Common myeloid progenitor, CD34-positive (primary cell): ENCODE measurements at regions not wholly inside any gene's neighbourhood (a gene's known extent, or its start where the extent isn't known, plus 50 kb on each side); places are given as distances from the start of the nearest gene placed in this dataset.
A peak's percentile ranks its signal among the peaks of the same experiment; 100 is the strongest.
"Not testable (repeated sequence)": the region's sequence is repeated elsewhere in the genome, so short reads cannot be mapped to it uniquely, and the experiment has no call there.

Experiments used
- CTCF ChIA-PET: fragments of 350-600 bp; sonication (Branson Sonifier 250); formaldehyde crosslinking; loops from one replicate; lab custom pipeline; 2021; ENCODE audit warnings: antibody characterized with exemption; lab: Charles Lee
- POLR2A ChIA-PET: fragments of 350-600 bp; sonication (Branson Sonifier 250); formaldehyde crosslinking; loops from one replicate; lab custom pipeline; 2021; ENCODE audit warnings: antibody characterized with exemption; lab: Charles Lee
- DNase-seq, 3 donors: peaks; one replicate each; pipeline versions ENCODE4 v3.0.0 to v3.0.0-alpha.2; 2013
- H3K27ac ChIP-seq, 2 experiments: 1 replicate in 1 of 2; 2 replicates in 1 of 2; pipeline ENCODE4 v1.7.0; 2013; ENCODE audit warnings: inconsistent platforms in 2 of 2, low read length in 2 of 2, mild to moderate bottlenecking in 2 of 2, low read depth in 1 of 2, moderate library complexity in 1 of 2; ENCODE audit not compliant: severe bottlenecking in 2 of 2, insufficient read depth in 1 of 2, poor library complexity in 1 of 2
- H3K27me3 ChIP-seq, 5 experiments: replicated peaks in 2 of 5; 1 replicate in 3 of 5; 2 replicates in 2 of 5; pipeline versions ENCODE4 v1.6.1 to v1.7.0; 2013; ENCODE audit warnings: low read length in 4 of 5, mild to moderate bottlenecking in 2 of 5, moderate library complexity in 2 of 5, inconsistent platforms in 1 of 5; ENCODE audit not compliant: insufficient read depth in 5 of 5, control insufficient read depth in 4 of 5
- H3K36me3 ChIP-seq, 4 experiments: 1 replicate in 2 of 4; 2 replicates in 2 of 4; pipeline versions ENCODE4 v1.6.1 to v1.7.0; 2013; ENCODE audit warnings: low read length in 3 of 4, control low read depth in 1 of 4, mild to moderate bottlenecking in 1 of 4; ENCODE audit not compliant: control insufficient read depth in 4 of 4, insufficient read depth in 4 of 4
- H3K4me1 ChIP-seq, 4 experiments: 1 replicate in 3 of 4; 2 replicates in 1 of 4; pipeline versions ENCODE4 v1.6.1 to v1.7.1; 2013; ENCODE audit warnings: low read length in 3 of 4, mild to moderate bottlenecking in 3 of 4, control low read depth in 1 of 4, inconsistent platforms in 1 of 4, moderate library complexity in 1 of 4; ENCODE audit not compliant: control insufficient read depth in 4 of 4, insufficient read depth in 4 of 4; ENCODE audit errors: control extremely low read depth in 1 of 4
- H3K4me3 ChIP-seq, 7 experiments: 1 replicate in 4 of 7; 2 replicates in 3 of 7; pipeline versions ENCODE4 v1.5.1 to v1.7.0; 2013; ENCODE audit warnings: mild to moderate bottlenecking in 7 of 7, low read length in 6 of 7, moderate library complexity in 6 of 7, inconsistent platforms in 2 of 7, low read depth in 2 of 7, control low read depth in 1 of 7; ENCODE audit not compliant: insufficient read depth in 4 of 7, control insufficient read depth in 1 of 7; ENCODE audit errors: extremely low read depth in 1 of 7
- H3K9me3 ChIP-seq, 5 experiments: 1 replicate in 4 of 5; 2 replicates in 1 of 5; pipeline versions ENCODE4 v1.6.1 to v1.7.1; 2013; ENCODE audit warnings: low read length in 4 of 5, mild to moderate bottlenecking in 2 of 5, inconsistent platforms in 1 of 5, low read depth in 1 of 5, moderate library complexity in 1 of 5; ENCODE audit not compliant: control insufficient read depth in 4 of 5, insufficient read depth in 2 of 5; ENCODE audit errors: control extremely low read depth in 1 of 5
- WGBS: methylation state at CpG from one replicate; pipeline ENCODE4 v1.1.5; 2013; ENCODE audit not compliant: insufficient coverage; 5-methylcytosine and 5-hydroxymethylcytosine counted together

DNA sequence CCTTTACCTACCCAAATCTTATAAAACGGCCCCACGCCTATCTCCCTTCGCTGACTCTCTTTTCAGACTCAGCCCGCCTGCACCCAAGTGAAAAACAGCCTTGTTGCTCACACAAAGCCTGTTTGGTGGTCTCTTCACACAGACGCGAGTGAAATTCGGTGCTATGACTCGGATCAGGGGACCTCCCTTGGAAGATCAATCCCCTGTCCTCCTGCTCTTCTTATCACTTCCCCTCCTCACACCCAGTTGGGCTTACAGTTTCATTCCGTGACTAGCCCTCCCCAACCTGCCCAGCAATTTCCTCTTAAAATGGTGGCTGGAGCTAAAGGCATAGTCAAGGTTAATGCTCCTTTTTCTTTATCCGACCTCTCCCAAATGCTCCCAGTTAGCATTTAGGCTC is 68.5 kb upstream of the ABCB5 start:
- H3K27me3 ChIP-seq, DNase-seq, H3K36me3 ChIP-seq, POLR2A ChIA-PET, CTCF ChIA-PET, H3K4me3 ChIP-seq, H3K9me3 ChIP-seq, H3K27ac ChIP-seq: not testable (repeated sequence)
- H3K4me1 ChIP-seq: peaks cover 3 to 11% (median 7%) of the 10 kb centered on the region in 4 experiments
- WGBS: 98% methylated on average over 10 of the region's 10 CpGs

DNA sequence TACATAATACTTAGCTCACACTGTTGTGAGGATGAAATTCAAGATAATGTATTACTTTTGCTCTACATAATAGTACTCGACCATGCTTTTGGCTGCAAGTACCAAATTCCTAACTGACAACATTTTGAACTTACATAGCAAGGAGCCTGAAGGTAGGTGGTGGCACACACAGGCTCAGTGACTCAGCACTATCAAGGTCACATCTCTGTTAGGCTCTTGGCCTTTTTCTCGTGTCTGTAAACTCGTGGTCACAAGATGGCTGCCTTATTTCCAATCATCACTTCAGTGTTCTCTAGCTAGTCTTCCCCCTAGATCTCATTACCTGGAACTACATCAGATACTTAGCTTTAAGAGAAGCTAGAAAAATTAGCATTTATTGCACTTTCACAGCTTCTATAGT is 61.4 kb upstream of the ABCB5 start:
- Histone ChIP-seq H3K27ac (no peak overlapping the region), H3K4me1 (peaks cover 0 to 10% (median 3%) of the 10 kb centered on the region in 4 experiments), H3K4me3 (no peak overlapping the region), H3K27me3 (no peaks in the 10 kb centered on the region), H3K36me3 (no peaks in the 10 kb centered on the region), H3K9me3 (no peaks in the 10 kb centered on the region)
- ChIA-PET CTCF (no interaction called here), POLR2A (interaction anchor here (0.7 kb wide), 1 partner anchor 813 kb away, joined by 3 read pairs; no protein-coding TSS in a partner anchor)
- DNase-seq: peak in 1 of 3 donors; percentile 8
- WGBS: 100% methylated on average over 2 of the region's 3 CpGs

DNA sequence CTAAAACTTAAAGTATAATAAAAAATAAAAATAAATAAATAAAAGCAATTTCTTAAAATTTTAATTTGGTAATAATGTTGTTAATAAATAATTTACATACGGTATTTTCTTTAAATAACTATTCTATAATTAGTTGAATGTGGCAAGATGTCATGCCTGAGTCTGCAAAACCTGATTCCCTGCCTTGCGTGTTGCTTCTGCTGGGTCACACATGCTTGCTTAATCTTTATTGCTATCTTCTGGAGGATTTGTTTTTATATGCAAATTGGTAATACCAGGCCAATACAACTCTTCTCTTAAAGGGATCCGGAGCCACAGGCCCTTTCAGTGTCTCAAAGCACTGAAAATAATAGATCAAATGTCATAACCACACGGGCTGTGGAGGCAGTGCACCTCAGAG is 59.4 kb upstream of the ABCB5 start:
- WGBS: 93% methylated on average over 2 of the region's 4 CpGs
- no peak for DNase-seq
- H3K36me3 ChIP-seq: no peaks in the 10 kb centered on the region
- H3K27me3 ChIP-seq: no peaks in the 10 kb centered on the region
- H3K9me3 ChIP-seq: no peaks in the 10 kb centered on the region
- peaks cover 0 to 10% (median 3%) of the 10 kb centered on the region in 4 experiments for H3K4me1 ChIP-seq
- CTCF ChIA-PET: interaction anchor here (1.2 kb wide), 1 partner anchor 12 kb away, joined by 3 read pairs; no protein-coding TSS in a partner anchor
- H3K4me3 ChIP-seq: no peak overlapping the region
- no peak overlapping the region for H3K27ac ChIP-seq
- POLR2A ChIA-PET: no interaction called here

DNA sequence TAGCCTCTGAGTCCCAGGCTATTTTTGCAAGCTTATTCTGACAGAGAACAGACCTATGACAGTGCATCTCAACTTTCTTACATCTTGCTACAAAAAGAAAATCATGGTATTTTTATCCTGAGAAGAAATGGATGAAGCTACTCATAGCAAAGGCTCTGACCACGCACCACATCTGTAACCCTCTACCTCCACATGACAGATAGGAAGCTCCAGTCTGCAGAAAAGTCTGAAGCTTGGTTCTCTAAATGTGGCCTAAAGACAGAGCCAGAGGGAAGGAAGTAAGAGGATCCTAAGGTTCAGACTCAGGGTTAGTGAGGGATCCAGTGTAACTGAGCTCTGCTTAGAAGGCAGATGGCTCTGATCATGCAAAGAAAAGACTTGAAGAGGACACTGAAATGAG is 58.4 kb upstream of the ABCB5 start:
- H3K4me1 ChIP-seq: peaks cover 0 to 10% (median 3%) of the 10 kb centered on the region in 4 experiments
- CTCF ChIA-PET: interaction anchor here (0.8 to 1.2 kb wide), 3 partner anchors 13 to 803 kb away, joined by 3 read pairs; no protein-coding TSS in a partner anchor
- H3K27ac ChIP-seq: no peak overlapping the region
- H3K36me3 ChIP-seq: no peaks in the 10 kb centered on the region
- H3K9me3 ChIP-seq: no peaks in the 10 kb centered on the region
- DNase-seq: peak in 2 of 3 donors; percentile 45 to 49
- H3K4me3 ChIP-seq: no peak overlapping the region
- no peaks in the 10 kb centered on the region for H3K27me3 ChIP-seq
- POLR2A ChIA-PET: no interaction called here
- WGBS: no CpG with 5 or more reads among the region's 1 CpG

DNA sequence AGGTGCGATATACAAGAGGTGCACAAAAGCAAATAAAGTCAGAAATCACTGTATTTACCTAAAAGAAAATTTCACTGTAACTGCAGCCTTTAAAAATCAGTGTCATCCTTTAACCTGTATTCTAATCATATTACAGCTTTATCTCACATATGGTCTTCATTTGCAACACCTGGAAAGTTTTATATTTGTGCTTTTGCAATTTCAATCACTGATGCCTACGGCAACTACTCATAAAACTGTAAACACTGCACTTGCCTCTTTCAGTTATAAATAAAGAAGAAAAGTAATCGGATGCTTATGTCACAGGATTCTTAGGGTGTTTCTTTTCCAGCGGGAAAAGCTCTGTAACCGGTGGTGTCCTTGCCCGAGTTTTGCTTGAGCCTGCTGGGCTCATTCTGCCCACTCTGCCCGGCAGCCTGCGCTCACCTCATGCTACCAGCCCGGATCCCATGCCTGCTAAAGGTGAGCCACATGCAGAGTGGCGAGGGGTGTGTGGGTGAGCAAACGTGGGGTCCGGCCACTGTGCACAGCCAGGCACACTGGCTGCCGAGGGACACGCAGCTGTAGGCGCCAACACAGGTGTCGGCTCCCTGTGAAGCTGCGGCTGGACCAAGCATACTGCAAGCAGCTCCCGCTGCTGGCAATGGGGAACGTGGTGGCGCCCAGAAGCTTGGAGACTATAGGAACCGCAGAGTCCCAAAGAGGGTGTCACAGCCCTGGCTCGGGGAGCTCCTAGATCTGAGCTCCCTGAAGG is 56.3 kb upstream of the ABCB5 start:
- DNase-seq: no peak
- WGBS: 99% methylated on average over 20 of the region's 22 CpGs

DNA sequence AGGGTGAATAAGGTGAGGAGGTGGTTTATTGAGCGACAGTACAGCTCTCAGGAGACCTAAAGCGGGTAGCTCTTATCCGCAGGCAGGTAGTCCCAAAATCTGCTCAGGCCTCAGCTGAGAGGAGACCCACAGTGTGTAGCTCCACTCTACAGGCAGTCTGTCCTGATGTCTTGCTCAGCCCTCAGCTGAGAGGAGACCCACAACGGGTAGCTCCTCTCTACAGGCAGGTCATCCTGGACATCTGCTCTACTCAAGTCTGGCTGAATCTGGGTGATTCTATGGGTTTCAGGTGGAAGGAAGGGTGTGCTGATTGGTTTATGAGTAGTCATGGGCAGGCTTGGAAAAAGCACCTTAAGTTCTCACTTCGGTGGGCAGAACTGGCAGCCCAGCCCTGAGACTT is 55.6 kb upstream of the ABCB5 start:
- no peaks in the 10 kb centered on the region for H3K36me3 ChIP-seq
- DNase-seq: no peak
- WGBS: 94% methylated on average over 5 of the region's 5 CpGs
- no peak overlapping the region for H3K27ac ChIP-seq
- ChIA-PET CTCF (no interaction called here), POLR2A (no interaction called here)
- H3K4me3 ChIP-seq: no peak overlapping the region
- H3K4me1 ChIP-seq: peaks cover 0 to 10% (median 3%) of the 10 kb centered on the region in 4 experiments
- no peaks in the 10 kb centered on the region for H3K9me3 ChIP-seq
- no peaks in the 10 kb centered on the region for H3K27me3 ChIP-seq

More for the DNA sequence above, 56.3 kb upstream of the ABCB5 start:
- H3K27me3 ChIP-seq: no peaks in the 10 kb centered on the region
- ChIA-PET POLR2A (no interaction called here), CTCF (no interaction called here)
- H3K4me3 ChIP-seq: no peak overlapping the region
- H3K27ac ChIP-seq: no peak overlapping the region
- H3K36me3 ChIP-seq: no peaks in the 10 kb centered on the region
- H3K9me3 ChIP-seq: no peaks in the 10 kb centered on the region
- peaks cover 0 to 10% (median 3%) of the 10 kb centered on the region in 4 experiments for H3K4me1 ChIP-seq
